HT-29 (cell line): ENCODE measurements at regions not wholly inside any gene's neighbourhood (a gene's known extent, or its start where the extent isn't known, plus 50 kb on each side); places are given as distances from the start of the nearest gene placed in this dataset.
"Not testable (repeated sequence)": the region's sequence is repeated elsewhere in the genome, so short reads cannot be mapped to it uniquely, and the experiment has no call there.

Experiments
- DNase-seq: peaks from one replicate; pipeline ENCODE4 v3.0.0-alpha.2; 2015; ENCODE audit warnings: low spot score

DNA sequence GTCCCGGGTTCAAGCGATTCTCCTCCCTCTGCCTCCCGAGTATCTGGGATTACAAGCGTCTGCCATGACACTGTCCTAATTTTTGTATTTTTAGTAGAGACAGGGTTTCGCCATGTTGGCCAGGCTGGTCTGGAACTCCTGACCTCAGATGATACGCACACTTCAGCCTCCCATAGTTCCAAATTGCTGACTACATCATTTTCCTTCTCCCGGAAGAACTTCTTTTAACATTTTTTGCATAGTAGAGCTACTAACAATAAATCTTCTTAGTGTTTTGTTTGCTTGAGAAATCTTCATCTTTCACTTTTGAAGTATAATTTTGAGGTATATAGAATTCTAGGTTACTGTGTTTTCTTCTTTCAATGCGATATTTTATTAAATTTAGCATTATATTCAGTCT lies 1415.1 kb upstream of the RAG2 start:
- no peak for DNase-seq

DNA sequence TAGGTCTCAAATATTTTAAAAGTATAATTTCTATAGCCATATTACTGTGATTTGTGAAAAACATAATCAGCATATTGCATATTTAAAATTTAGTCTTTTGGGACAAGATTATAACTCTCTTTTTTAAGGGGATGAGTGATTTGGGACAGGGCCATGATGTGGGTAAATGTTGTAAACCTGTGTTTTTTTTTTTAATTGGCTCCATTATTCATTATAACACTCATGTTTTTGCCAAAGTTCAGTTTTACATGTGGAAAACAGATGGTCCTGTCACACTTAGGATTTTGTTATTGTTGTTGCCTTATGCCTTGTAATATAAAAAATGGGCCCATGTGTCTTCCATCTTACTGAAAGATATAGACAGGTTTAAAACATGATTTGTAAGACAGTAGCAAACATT lies 1413.5 kb upstream of the RAG2 start:
- no peak for DNase-seq

DNA sequence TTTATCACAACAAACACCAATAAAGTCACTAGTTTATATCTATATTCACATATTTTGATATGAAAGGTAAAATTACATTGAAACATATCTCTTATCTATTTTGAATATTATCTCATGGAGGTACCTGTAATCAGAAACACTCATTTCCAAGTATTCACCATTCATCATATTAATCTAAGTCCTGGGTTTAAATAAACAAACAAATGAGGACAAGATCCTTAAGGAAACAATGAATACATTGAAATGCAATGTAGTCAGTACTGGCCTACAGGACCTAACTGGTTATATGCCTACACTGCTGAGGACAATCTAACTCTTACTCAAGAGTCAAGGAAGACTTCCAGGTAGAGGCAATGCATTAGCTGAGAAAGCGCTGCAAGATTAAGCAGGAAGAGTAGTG lies 1411.9 kb upstream of the RAG2 start:
- no peak for DNase-seq

DNA sequence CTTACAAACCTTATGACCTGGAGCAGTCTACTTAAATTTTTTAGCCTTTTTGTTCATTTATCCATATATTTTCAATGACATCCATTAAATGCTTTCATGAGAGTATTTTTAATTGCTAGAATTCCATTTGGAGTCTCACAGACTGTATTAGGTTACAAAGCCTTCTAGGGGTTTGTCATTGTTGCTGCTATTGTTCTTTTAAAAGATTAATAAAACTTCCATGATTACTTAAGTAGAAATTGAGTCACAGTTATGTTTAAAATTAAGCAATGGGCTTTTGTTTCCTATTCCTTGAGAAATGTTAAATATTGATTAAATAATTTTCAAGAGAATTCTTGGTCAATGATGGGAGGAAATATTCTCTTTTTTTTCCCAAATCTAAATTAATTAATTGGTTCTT lies 1408.4 kb upstream of the RAG2 start:
- DNase-seq = no peak

DNA sequence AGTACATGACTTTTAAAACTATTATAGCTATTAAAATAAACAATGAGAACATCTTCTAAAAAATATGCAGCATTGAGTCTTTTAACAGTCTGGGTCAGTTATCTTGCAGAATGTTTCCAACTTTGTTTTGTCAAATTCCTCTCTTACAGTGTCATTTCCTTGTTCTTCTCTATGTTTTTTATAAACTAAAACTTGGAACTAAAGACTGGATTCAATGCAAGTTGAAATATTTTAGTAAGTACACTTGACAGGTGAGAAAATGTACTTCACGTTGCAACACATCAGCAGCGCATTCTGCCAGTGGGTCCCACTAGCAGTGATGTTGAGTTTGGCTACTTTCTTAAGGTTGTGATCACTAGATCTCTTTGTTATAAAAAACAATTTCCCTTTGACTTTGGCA lies 1407.6 kb upstream of the RAG2 start:
- DNase-seq = no peak

DNA sequence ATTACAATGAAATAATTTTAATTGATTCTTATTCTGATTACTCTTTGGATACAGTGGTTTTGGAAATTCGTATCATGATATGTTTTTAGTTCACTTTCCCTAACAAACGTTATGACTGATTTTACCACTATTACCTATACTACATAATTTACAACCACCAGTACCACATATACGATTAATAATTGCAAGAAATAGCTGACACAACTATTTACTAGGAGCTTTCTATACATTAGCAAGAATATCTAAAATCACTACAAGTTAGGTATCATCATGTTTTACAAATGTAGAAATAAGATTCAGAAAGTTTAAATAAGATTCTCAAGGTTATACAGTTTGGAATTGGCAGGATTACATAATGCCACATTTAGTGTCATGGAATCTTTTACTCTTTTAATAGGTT lies 1401.1 kb upstream of the RAG2 start:
- DNase-seq = no peak

DNA sequence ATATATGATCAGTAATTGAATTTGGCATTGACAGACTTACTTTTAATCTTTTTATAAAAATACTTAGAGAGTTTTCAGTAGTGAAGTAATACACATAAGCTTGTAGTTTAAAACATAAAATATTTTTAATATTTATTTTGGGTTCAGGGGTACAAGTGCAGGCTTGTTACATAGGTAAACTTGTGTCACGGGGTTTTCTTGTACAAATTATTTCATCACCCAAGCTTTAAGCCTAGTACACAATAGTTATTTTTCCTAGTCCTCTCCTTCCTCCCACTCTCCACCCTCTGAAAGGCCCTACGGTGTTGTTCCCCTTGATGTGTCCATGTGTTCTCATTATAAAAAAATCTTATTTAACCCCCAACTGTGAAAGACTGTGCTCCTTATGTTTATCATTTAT lies 1397.8 kb upstream of the RAG2 start:
- no peak for DNase-seq

DNA sequence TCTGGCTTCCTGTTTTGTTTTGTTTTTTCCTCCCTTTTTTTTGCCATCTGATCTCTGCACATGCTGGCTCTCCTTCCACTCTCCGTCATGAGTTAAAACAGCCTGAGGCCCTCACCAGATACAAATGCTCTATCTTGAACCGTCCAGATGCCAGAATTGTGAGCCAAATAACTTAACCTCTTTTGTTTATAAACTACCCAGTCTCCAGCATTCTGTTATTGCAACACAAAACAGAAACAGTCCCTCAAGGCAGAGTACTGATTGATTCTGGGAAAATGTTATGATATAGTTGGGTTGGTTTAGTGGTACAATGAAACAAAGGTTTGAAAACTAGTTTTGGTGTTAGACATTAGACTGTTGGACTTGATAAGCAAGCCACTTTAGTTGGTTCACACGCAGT lies 1390.0 kb upstream of the RAG2 start:
- no peak for DNase-seq

DNA sequence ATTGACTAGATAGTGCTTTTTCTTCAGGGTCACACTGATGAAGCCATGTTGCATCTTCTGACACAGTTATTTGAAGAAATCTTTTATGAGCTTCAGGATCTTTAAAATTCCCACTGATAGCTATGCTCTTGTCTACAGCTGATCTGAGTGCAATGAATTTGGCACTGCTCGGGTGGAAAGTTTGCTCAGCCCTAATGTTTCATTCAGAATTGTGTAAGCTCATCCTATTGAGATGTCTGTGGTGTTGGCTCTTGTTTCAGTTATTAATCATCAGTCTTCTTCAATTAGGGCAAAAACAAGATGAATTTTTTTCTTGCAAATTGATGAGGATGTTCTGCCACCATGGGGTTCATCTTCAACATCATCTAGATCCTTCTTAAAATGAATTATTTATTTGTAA lies 1387.0 kb upstream of the RAG2 start:
- no peak for DNase-seq

DNA sequence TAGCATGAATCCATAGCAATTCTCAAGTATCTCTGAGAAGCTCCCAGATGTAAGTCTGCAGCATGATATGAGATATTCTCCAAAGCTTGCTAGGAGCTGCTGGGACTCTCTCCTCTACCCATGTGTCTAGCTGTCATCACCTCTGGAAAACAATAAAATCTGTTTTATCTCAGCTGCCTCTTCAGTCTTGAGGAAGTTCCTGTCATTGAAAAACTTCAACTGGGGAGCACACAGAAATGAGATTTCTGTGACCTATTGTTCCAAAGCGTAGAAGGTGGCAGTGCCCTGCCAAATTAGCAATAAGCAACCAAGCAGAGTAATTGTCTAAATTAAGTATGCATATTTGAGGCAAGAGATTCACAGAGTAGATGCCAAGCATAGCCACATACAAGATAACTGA lies 1380.6 kb upstream of the RAG2 start:
- DNase-seq = no peak

DNA sequence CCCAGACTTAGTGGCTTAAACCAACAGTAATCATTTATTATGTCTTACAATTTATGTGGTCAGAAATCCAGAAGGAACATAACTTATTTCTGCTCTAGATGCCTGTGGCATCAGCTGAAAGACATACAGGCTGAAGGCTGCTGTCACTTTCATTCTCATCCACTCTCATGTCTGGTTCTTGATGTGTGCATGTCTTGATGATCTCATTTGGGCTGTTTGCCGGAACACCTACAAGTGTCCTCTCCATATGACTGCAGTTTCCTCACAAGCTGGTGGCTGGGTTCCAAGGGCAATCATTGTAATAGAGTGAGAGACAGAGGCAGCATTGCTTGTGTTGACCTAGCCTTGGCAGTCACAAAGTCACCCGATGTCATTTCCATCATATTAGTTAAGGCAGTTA lies 1375.9 kb upstream of the RAG2 start:
- no peak for DNase-seq

DNA sequence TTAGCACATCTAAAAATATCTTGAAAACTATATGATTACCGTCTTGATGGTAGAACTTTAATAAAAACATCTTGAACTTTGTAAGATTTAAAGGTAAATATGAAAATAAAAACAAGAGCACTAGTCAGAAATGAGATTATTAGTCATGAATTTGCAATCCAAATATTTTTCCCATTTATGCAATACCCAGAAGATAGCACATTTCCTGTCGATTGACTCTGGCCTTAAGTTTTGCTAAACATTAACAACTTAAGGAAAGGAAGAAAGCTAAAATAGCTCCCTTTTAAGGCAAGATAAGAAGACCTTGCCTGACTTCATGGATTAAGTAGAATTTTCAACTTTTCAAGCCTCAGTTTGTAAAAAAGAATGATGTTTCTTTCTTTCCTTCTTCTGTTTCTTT lies 1374.7 kb upstream of the RAG2 start:
- DNase-seq = no peak

DNA sequence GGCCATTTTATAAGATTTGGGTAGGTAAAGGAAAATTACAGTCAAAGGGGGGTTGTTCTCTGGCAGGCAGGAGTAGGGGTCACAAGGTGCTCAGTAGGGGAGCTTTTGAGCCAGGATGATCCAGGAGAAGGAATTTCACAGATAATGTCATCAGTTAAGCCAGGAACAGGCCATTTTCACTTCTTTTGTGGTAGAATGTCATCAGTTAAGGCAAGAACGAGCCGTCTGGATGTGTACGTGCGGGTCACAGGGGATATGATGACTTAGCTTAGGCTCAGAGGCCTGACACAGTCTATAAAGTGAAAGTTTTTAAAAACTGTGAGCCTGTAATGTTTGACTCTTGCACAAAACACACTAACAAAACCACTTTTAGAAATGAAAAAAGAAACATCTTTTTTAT lies 1371.3 kb upstream of the RAG2 start:
- DNase-seq = not testable (repeated sequence)

DNA sequence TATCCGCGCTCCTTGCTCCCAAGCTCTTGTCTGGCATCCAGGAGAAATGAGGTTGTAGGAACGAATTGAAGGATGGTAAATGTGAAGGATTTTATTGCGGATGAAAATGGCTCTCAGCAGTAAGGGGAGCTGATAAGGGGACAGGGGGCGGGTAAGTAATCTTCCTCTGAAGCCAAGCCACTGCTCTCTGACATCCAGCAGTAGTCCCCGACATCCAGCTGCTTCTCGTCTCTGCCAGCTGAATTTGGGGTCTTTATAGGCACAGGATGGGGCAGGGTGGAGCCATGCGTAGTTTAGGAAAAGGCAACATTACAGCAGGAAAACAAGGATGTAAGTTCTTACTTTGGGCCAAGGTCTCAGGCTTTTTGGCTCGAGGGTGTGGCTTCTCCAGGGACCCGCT lies 1370.1 kb upstream of the RAG2 start:
- DNase-seq = no peak

DNA sequence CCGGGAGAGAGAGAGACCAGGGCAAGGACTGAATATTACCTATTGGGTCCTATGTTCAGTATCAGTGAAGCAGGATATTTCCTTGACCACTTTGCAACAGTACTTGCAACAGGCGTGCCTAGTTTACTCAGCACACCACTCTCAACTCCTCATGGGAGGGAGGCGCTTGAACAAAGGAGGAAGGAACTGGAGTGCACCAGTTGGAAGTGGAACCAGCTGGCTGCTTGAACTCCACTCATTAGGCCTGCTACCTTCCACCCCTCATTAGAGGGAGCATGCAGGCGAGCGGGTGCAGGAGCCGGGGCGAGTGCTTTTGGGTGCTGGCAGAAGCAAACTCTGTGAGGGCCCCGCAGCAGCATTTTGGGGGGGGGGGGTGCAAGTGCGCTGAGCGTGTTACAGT lies 1369.6 kb upstream of the RAG2 start:
- DNase-seq = no peak

DNA sequence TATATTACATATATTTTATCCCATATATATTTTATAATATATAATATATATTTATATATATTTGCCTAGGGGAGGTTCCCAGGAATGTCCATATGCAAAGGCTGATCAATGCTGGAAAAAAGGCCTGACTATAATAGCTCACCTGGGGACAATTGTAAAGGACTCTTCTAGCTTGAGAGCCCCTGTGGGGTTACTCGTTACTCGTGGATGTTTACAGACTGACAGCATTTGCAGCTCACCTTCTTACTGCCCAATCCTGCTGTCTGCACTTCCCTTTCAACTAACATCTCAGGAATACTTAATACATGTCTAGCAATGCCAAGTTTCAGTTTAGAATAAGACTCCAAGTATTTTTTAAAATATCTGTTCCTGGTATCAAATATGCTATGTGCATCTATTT lies 1365.4 kb upstream of the RAG2 start:
- no peak for DNase-seq

DNA sequence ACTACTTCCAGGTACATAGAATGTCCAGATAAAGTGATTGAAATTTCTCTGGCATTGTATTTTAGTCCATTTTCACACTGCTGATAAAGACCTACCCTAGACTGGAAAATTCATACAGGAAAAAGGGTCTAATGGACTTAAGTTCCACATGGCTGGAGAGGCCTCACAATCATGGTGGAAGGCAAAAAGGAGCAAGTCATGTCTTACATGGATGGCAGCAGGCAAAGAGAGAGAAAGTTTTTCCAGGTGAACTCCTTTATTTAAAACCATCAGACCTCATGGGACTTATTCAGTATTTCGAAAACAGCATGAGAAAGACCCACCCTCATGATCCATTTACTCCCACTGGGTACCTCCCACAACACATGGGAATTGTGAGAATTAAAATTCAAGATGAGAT lies 1359.7 kb upstream of the RAG2 start:
- no peak for DNase-seq

DNA sequence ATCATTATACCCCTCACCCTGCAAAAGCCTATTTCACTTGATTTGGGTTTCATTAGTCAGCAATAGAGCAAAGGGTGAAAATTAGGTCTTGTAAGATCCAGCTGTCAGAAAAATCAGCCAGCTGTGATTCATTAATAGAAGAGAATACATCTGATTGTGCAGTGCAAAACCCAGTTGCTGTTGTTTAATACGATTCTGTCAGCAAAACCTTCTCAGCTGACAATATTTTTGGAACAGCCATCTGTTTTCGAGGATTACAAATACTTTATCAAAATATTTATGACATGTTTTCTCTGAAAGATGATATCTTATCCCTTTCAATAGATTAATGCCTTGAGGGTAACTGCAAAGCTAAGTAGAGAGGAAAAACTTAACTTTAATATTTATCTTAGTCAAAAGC lies 1354.0 kb upstream of the RAG2 start:
- no peak for DNase-seq

DNA sequence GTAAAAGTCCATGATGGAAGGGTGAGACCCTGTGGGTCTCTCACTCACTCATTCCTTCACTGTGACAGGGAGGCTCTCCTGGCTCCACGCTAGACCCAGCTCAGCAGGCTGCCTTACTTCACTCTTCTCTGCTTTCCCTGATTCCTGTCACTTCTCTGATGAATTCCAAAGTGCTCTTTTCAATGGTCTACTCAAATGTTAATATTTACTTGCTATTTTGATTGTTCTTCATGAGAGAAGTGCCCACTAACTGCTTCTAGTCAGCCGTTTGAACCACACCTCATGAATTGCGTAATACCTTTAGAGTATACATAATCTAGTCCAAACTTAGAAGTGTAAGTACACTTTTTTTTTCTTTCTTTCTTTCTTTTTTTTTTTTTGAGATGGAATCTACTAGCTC lies 1350.2 kb upstream of the RAG2 start:
- DNase-seq = no peak

DNA sequence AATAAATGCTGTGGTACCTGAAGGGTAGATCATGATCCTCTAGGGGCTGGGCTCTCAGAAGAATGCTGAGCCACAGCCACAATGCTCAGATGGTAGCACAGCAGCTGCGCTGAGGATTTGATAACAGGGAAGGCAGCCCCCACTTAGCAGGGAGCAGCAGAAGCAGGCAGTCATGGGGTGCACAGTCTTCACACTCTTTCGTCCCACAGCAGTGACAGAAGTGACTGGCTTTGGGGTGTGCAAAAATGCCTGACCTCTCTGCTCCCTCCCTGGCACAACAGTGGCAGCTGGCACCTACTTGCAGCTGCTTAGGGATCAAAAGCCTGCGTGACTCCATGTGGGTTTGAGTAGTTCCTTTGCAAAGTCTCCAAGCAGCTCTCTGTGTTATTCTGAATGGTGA lies 1349.8 kb upstream of the RAG2 start:
- no peak for DNase-seq

DNA sequence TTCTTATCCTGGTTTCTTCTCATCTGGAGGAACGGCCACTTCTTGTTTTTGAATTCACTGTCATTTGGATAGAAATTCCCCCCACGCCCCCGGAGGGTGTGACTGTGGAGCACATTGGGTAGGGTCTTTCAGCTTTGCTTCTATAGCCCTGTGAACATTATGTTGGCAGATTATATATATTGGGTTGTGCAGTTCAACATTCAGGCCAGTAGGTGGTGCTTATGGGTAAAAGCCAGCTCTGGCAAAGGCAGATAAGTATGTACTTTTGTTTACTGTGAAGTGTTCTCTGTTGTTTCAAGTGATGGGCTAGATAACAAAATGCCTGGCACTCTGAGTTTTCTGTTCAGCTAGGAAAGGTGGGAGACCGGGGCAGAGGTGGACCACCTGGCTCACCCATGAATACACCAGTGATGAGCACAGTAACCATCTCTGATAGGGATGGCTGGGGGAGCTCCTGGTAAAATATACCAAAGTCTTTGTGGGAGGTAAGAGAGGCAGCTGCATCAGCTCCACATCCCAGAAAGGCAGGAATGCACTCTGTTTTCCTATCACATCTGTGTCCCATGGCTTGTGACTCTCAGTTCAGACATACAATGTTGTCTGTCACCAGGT lies 1348.2 kb upstream of the RAG2 start:
- peak; percentile 71 for DNase-seq

DNA sequence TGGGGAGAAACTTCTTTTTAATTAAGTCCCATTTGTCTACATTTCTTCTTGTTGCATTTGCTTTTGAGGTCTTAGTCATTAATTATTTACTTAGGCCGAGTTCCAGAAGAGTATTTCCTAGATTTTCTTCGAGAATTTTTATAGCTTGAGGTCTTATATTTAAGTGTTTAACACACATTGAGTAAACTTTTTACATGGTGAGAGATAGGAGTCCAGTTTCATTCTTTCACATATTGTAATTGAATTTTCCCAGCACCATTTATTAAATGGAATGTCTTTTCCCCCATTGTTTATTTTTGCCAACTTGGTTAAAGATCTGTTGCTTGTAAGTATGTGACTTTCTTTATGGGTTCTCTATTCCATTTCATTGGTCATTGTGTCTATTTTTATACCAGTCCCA lies 1344.0 kb upstream of the RAG2 start:
- peak; percentile 24 for DNase-seq

DNA sequence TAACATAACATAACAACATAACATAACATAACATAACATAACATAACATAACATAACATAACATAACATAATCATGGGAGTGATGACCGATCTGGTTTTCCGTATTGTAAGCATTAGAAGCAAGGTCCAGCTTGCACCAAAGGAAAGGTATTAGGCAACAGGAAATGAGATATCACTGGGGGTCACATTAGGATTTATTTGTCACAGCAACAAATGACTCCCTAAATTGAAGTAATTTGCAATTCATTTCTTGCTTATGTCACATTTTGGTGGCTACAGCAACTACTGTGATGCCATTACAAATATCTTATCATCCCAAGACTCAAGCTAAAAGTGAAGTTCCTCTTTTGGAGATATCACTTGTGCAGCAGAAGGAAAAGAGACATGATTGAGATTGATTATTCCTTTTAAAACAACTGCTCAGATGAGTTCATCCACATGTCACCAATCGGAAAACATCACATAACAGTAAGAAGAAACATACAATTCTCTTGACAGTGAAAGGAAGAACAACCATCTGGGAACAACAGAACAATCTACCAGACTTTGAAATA lies 1331.1 kb upstream of the RAG2 start:
- no peak for DNase-seq

DNA sequence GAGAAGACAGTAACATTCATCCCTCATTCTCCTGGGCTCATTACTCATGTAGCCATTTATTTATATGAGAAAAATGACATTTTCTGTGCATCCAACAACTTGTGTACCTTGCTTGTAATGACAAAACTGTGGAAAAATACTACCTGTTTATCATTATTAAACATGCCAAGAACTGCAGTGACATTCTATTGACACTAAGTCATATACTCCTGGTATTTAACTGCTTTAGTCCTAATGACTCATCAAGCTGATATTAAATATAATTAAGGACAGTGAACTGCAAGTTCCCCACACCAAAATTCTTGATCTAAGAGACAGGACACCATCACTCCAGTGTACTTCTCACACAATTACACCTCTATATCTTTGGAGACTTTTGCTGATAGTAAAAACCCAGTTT lies 1328.7 kb upstream of the RAG2 start:
- DNase-seq = no peak
